HG03097 (cell line): ENCODE measurements at regions not wholly inside any gene's neighbourhood (a gene's known extent, or its start where the extent isn't known, plus 50 kb on each side); places are given as distances from the start of the nearest gene placed in this dataset.
"Not testable (repeated sequence)": the region's sequence is repeated elsewhere in the genome, so short reads cannot be mapped to it uniquely, and the experiment has no call there.

Experiments used
- ATAC-seq: cut with Tn5 transposase; IDR thresholded peaks from one replicate; pipeline ENCODE4 v1.9.1; 2021; ENCODE audit not compliant: unreplicated experiment, low FRiP score

DNA sequence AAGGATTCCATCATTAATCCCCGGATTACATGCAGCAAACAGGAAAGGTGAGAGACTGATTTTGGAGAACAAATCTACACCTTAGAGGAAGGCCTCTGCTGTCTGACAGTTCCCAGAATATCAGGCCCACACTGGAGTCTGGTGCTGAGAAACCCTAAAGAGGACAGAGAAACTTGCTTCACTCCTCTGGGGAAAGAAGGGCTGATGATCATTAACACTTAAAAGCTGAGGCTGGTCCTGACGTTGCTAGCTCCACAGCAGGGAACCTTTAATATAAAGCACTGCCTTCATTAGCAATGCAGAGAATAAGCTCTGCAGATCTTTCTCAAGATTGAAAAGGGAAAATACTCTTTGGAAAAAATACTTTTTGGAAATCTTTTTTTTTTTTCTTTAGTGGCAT, 1472.4 kb upstream of the GOT2 start:
- no peak for ATAC-seq

GRCh38 chr16:60204181-60204580, 1470.1 kb upstream of the GOT2 start:
- ATAC-seq = no peak

DNA sequence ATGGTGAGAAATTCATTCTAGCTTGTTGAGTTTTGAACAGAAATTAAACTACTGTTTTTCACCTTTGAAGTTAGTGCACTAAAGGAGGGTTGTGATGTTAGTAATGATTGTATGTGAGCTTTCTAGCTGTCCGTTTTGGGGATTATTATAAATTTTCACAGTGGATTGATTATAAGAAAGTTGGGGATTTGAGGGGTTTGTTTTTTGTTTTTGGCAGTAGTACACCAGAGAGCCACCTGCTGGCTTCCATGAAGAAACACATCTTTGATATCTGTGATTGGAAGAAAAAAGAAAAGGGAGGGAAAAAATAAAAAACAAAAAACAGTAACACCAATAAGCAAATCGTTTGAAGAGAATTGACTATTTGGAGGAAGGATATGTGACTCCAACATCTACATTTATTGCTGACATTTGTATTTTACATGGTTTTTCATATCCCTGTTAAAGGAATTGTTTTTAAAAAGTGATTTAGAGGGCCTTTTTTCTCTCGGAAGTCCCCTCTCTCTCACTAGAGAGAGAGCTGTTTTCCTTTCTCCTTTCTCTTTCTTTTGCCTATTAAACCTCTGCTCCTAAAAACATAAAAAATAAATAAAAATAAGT, 1469.5 kb upstream of the GOT2 start:
- ATAC-seq = no peak

DNA sequence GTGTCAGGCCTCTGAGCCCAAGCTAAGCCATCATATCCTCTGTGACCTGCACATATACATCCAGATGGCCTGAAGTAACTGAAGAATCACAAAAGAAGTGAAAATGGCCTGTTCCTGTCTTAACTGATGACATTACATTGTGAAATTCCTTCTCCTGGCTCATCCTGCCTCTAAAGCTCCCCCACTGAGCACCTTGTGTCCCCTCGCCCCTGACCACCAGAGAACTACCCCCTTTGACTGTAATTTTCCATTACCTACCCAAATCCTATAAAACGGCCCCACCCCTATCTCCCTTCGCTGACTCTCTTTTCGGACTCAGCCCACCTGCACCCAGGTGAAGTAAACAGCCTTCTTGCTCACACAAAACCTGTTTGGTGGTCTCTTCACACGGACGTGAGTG, 1466.6 kb upstream of the GOT2 start:
- ATAC-seq = not testable (repeated sequence)

DNA sequence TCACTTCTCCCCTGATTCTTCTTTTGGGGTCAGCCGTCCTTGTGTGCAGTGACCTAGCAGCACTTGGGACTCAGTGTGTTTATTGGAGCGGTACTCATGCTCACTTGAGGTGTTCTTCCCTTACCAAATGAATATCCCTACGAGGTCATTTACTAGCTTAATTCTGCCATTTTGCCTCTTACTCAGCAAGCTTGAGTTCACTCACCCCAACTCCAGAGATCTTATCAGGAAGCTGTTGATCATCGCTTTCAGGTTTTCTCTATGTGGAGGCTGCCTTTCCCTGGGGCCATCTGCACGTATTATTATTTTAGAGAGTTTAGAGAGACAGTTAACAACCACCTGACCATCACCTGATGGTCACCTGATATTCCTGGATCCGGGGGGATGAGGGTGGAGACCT, 1466.0 kb upstream of the GOT2 start:
- no peak for ATAC-seq

- no peak for ATAC-seq
Measured at GRCh38 chr16:60199150-60199549, 1465.0 kb upstream of the GOT2 start.

DNA sequence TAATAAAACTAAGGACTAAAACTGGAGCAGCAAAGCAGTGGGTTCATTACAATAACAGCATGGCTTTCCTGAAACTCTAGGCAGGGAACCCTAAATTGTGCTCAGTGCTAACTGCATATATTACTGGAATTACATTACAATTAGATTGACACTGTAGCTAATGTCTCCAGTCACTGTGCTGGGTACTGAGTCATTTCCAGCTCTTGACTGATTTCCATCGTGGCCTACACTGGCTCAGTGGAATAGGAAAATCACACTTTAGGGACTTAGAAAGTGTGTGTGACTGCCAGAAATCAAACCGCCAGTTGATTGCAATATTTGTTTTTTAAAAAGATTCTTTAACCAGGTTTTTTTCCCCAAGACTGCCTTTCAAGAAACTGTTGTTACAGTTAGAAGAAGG, 1447.4 kb upstream of the GOT2 start:
- no peak for ATAC-seq

DNA sequence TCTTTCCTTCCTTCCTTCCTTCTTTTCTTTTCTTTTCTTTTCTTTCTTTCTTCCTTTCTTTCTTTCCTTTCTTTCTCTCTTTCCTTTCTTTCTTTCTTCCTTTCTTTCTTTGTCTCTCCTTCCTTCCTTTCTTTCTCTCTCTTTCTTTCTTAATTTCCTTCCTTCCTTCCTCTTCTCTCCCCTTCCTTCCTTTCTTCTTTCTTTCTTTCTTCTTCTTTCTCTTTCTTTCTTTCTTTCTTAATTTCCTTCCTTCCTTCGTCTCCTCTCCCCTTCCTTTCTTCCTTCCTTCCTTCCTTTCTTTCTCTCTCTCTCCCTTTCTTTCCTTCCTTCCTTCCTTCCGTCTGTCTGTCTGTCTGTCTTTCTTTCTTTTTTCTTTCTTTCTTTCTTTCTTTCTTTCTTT, 1446.5 kb upstream of the GOT2 start:
- no peak for ATAC-seq

DNA sequence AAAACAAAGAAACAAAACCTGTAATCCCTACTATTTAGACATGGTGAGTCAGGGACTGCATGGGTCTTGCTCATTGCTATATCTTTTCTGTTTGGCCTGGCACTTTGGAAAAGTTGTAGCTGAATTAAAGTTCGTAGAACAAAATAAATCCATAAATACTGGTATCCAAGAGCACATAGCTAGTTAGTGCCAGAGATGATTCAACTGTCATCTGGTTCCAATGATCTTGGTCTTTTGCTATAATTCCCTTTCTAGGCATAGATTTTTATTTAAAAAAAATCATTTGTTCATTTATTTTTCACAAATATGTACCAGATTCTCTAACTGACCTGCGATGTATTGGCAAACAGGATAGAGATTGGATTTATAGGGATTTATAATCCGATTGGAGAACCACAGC, 1436.1 kb upstream of the GOT2 start:
- ATAC-seq = no peak

DNA sequence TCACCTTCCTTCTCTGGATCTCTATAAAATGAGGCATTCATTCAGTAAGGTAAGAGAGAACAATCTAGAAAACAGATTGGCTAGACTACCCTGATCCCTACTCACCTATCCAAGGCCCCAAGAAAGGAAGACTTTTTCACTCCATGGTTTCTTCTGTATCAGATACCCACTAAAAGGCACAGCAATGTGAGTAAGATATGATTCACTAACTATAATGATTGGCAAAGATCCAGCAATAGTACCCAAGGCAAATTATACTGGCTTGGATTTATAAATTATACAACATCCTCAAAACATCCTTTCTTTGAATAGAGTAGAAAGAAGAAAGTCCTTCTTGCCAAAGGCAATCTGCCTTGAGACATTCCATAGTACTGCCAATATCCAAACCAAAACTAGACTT, 1432.0 kb upstream of the GOT2 start:
- ATAC-seq = no peak

DNA sequence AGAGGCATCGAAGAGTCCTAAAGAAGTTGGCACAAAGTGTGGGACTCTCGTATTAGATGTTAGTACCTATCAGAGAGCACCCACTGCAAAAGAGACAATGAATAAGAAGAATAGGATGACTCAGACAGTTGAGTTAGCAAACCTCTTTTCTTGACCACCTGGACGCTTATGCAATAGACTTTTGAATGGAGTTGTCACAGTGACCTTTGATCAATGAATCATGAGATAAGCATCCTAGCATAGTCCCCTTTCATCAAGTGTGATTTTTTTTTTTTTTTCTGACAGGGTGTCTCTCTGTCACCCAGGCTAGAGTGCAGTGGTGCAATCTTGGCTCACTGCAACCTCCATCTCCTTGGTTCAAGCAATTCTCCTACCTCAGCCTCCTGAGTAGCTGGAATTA, 1417.9 kb upstream of the GOT2 start:
- ATAC-seq = no peak

DNA sequence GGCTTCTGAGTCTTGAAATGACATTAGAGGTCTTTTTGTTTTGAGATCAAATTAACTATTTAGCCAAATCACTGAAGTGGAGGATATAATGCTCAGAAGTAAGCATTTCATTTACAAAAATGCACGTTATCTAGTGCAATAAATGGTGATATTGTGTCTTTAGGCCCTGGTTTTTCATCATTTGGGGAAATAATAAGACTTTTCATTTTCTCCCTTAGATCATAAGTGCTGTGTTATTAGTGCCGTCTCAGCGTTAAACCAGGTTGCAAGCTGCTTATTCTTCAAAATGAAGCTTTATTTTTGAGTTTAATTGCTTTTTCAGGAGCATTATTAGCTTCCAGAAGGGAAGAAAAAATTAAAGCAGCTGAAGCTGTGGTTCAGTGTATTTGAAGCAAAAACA, 1416.8 kb upstream of the GOT2 start:
- no peak for ATAC-seq

DNA sequence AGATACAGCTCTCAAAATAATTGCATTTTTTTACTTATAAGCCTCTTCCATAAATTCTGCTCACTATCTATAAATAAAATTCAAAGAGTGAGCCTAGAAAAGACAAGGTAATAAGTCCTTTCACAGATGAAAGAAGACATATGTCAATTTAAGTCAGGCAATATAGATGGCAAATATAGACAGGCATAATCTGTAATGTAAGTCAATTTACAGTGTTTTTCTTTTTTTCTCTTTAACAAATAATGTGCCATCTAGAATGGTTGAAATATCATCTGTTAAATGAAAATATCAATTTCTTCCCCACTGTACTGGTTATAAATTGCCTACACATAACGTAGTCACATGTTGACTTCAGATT, 1409.2 kb upstream of the GOT2 start:
- ATAC-seq = no peak

DNA sequence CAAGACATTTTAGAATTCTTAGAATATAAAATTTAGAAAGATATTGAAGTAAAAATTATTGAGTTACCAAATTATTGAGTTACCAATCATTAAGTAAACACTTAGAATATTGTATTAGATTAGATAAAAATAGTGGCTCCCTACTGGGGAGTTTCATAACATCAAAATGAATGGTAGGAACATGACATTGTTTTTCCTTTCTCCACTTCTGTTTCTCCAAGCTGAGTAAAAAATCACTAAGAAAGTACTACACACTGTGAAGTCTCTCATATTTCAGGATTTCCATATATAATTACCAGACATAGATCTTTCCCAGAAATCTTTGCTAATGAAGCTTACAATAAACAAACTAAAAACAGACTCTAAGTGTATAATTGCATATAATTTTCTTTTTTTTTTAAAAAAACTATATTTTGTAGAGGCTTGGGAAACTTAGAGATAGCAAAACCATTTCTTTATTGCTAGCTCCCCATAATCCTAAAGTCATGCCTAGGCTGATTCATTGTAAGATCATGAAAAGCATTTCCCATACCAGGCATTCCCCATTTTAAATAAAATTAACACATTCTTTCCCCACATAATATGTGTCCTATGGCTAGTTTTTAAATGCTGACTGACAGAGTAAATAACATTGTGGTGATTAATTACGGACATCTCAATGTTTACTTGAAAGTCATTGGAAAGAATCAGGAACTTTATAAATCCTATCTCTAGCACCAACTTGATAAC, 1408.7 kb upstream of the GOT2 start:
- no peak for ATAC-seq

GRCh38 chr16:60137891-60138290, 1403.8 kb upstream of the GOT2 start:
- no peak for ATAC-seq

GRCh38 chr16:60127196-60127595, 1393.1 kb upstream of the GOT2 start:
- no peak for ATAC-seq

DNA sequence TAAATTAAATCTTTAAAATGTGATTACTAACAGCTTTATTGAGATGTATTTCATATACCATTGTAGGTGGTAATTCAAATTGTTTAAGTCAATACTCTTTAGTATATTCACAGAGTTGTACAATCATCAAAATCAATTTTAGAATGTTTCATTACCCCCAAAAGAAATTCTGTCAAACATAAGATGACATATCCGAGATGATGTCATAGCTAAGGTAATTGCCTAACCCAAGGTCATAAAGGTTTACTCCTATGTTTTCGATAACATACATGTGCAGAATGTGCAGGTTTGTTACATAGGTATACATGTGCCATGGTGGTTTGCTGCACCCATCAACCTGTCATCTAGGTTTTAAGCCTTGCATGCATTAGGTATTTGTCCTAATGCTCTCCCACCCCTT, 1392.0 kb upstream of the GOT2 start:
- ATAC-seq = not testable (repeated sequence)

DNA sequence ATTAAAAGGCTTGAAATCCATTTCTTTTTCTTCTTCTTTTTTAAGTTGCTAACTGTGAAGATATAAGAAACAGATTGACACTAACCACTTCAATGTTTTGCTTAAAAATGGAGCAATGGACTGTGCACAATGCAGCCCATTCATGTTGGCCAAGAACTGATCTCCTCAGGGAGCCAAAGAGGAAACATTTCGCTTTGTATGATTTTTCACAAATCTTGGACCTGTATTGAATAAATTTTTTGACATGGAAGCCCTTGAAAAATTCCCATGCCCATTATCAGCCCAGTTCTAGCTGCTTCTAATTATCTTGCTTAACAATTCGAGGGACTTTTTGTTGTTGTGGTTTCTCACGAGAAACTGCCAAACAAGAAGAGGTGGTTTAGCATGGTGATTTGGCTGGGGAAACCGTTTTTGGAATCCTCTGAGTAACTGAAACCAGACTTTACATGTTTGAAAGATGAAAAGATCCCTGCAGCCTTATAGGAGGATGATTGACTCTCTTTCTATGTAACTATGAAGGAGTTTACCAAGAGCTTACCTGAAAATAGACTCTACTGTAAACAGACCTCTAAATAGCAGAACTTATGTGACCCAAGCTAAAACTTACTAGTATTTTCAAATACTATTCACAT, 1389.4 kb upstream of the GOT2 start:
- ATAC-seq = no peak

DNA sequence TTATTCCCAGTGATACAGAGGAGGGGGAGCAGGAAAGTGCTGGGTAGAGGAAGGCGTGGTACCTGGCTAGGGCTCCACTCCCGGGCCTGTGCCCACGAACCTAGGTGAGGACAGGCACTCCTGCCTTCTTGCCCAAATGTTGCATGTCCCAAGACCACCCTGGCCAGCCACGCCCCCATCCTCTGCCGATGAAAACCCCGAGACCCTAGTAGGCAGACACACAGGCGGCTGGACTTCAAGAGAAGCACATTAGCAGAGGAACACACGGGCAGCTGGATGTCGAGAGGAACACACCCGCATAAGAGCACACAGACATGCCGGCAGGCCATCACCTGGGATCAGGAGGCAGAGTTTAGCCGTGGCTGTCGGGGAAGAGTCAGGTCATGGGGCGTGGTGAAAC, 1386.5 kb upstream of the GOT2 start:
- no peak for ATAC-seq

- ATAC-seq = no peak
Measured at GRCh38 chr16:60110531-60110930, 1376.4 kb upstream of the GOT2 start.

DNA sequence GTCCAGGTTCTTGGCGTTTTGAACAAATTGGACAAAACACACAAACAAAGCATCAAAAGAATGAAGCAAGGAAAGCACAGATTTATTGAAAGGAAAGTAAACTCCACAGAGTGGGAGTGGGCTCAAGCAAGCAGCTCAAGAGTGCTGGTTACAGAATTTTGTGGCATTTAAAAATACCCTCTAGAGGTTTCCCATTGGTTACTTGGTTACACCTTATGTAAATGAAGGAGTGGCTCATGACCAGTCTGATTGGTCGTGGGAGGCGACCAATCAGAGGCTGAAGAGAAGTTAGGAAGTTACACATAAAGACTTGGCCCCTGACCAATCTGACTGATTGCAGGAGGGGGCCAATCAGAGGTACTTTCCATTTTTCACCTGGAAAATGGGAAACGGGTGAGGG, 1373.8 kb upstream of the GOT2 start:
- ATAC-seq = no peak

DNA sequence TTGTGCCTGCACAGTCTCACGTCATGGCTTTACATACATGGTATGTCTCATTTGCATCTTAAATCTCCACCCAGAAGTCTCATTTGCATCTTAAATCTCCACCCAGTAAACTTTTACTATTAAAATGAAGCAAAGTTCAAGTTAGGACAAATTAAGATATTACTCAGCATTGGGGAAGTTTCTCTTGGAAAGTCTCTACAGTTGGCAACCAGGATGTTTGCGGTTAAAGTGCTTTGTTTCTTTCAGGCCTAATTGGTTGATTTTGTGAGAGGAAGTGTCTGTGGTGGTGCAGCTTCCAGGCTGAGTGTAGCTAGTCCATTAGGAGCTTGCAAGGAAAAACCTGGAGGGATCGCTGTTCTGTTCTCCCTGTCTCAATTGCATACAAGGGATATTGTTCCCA, 1373.3 kb upstream of the GOT2 start:
- ATAC-seq = no peak
